ENCODE measurements at regions not wholly inside any gene's neighbourhood (a gene's known extent, or its start where the extent isn't known, plus 50 kb on each side); places are given as distances from the start of the nearest gene placed in this dataset.

DNA sequence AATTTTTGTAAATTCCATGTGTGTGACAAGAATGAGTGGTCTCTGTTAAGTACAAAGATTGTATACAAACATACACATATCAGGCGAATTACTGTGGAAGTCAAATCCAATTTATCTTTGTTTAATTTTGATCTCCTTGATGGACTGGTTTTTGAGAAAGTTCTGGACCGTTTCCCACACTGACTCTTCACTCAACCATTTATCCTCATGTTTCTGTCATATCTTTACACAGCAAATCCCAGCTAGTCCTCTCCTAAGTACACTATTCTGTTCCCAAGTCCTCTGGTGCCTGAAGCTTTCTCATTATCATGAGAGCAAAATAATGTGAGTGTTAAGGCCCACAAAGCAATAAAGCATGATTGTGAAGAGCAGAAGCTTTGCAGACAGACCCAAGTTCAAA, 189.9 kb downstream of the WNT5A start:
- ATAC-seq = no peak
- H3K27ac ChIP-seq = no peak overlapping the region
- 2% methylated on average over 2 of the region's 2 CpGs for whole genome bisulfite sequencing (ENCODE audit: missing lambda C conversion rate)
- H3K9me3 ChIP-seq = no peaks in the 10 kb centered on the region
- no peak for FAIRE-seq
- DNase-seq (ENCODE audit: low read depth in 1 of 2, low spot score in 1 of 2) = no peak
- ChIA-PET CTCF (no interaction called here), POLR2A (no interaction called here)
- no peak for TF ChIP-seq NFE2L2 (conservative IDR thresholded peaks at IDR 0.05; ENCODE audit: low read length)
- TF ChIP-seq, protein P1, sequence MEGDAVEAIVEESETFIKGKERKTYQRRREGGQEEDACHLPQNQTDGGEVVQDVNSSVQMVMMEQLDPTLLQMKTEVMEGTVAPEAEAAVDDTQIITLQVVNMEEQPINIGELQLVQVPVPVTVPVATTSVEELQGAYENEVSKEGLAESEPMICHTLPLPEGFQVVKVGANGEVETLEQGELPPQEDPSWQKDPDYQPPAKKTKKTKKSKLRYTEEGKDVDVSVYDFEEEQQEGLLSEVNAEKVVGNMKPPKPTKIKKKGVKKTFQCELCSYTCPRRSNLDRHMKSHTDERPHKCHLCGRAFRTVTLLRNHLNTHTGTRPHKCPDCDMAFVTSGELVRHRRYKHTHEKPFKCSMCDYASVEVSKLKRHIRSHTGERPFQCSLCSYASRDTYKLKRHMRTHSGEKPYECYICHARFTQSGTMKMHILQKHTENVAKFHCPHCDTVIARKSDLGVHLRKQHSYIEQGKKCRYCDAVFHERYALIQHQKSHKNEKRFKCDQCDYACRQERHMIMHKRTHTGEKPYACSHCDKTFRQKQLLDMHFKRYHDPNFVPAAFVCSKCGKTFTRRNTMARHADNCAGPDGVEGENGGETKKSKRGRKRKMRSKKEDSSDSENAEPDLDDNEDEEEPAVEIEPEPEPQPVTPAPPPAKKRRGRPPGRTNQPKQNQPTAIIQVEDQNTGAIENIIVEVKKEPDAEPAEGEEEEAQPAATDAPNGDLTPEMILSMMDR (IDR thresholded peaks at IDR 0.05) = no peak
- no peak for TF ChIP-seq GATA3 (IDR thresholded peaks at IDR 0.05; ENCODE audit: borderline replicate concordance)
- no peak for TF ChIP-seq KDM5A (IDR thresholded peaks at IDR 0.05)
- TF ChIP-seq, protein P2, sequence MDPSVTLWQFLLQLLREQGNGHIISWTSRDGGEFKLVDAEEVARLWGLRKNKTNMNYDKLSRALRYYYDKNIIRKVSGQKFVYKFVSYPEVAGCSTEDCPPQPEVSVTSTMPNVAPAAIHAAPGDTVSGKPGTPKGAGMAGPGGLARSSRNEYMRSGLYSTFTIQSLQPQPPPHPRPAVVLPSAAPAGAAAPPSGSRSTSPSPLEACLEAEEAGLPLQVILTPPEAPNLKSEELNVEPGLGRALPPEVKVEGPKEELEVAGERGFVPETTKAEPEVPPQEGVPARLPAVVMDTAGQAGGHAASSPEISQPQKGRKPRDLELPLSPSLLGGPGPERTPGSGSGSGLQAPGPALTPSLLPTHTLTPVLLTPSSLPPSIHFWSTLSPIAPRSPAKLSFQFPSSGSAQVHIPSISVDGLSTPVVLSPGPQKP (IDR thresholded peaks at IDR 0.05; ENCODE audit: low read depth, low read length) = no peak
- no peak for TF ChIP-seq NPAS2 (CRISPR knock-in tag; IDR thresholded peaks at IDR 0.05; ENCODE audit: borderline replicate concordance)
- TF ChIP-seq, protein P3, sequence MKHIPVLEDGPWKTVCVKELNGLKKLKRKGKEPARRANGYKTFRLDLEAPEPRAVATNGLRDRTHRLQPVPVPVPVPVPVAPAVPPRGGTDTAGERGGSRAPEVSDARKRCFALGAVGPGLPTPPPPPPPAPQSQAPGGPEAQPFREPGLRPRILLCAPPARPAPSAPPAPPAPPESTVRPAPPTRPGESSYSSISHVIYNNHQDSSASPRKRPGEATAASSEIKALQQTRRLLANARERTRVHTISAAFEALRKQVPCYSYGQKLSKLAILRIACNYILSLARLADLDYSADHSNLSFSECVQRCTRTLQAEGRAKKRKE (CRISPR knock-in tag; IDR thresholded peaks at IDR 0.05; ENCODE audit: low read depth) = no peak
- no peak for TF ChIP-seq BHLHE40 (IDR thresholded peaks at IDR 0.05; ENCODE audit: low read depth, low read length)
- TF ChIP-seq CHD2 (IDR thresholded peaks at IDR 0.05; ENCODE audit: low read length, partially characterized antibody) = no peak
- no peak overlapping the region for H3K4me3 ChIP-seq
- no peaks in the 10 kb centered on the region for H3K4me1 ChIP-seq
- H3K4me2 ChIP-seq = no peak overlapping the region

DNA sequence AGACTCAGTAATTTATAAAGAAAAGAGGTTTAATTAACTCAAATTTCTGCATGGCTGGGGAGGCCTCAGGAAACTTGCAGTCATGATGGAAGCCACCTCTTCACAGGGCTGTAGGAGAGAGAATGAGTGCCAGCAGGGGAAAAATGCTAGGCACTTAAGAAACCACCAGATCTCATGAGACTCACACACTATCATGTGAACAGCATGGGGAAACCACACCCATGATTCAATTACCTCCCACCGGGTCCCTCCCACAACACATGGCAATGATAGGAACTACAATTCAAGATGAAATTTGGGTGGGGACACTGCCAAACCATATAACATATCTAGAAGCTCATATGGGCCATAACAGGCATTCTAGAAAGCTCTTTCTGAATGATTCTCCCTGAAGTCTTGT, 190.3 kb downstream of the WNT5A start:
- no peak for TF ChIP-seq CEBPB (IDR thresholded peaks at IDR 0.05)
- TF ChIP-seq PHF8 (IDR thresholded peaks at IDR 0.05; ENCODE audit: borderline replicate concordance, low read depth) = no peak
- no peak for TF ChIP-seq HOXA7 (CRISPR knock-in tag; IDR thresholded peaks at IDR 0.05)
- no peak for TF ChIP-seq FOXS1 (CRISPR knock-in tag; IDR thresholded peaks at IDR 0.05)
- no peak for TF ChIP-seq RARB (CRISPR knock-in tag; IDR thresholded peaks at IDR 0.05)
- TF ChIP-seq FOSL2 (IDR thresholded peaks at IDR 0.05) = no peak
- no peak for TF ChIP-seq FOSL2 (CRISPR knock-in tag; IDR thresholded peaks at IDR 0.05)
- no peak for TF ChIP-seq JUNB (IDR thresholded peaks at IDR 0.05)
- no peak for TF ChIP-seq NPAS2 (CRISPR knock-in tag; IDR thresholded peaks at IDR 0.05; ENCODE audit: borderline replicate concordance)
- TF ChIP-seq KDM1A (IDR thresholded peaks at IDR 0.05; ENCODE audit: low read depth) = no peak
- no peak for TF ChIP-seq RFX5 (IDR thresholded peaks at IDR 0.05)
- TF ChIP-seq NFE2L2 (conservative IDR thresholded peaks at IDR 0.05; ENCODE audit: low read length) = no peak
- POLR2A ChIA-PET = no interaction called here
- ATAC-seq (no peak), FAIRE-seq (no peak), DNase-seq (ENCODE audit: low read depth in 1 of 2, low spot score in 1 of 2) (no peak)
- CTCF ChIA-PET = no interaction called here
- H3K4me2 ChIP-seq = no peak overlapping the region
- H3K4me3 ChIP-seq = no peak overlapping the region
- WGBS (ENCODE audit: missing lambda C conversion rate) = 11% methylated on average over 1 of the region's 1 CpG
- no peaks in the 10 kb centered on the region for H3K4me1 ChIP-seq
- H3K27ac ChIP-seq = no peak overlapping the region
- no peaks in the 10 kb centered on the region for H3K9me3 ChIP-seq

DNA sequence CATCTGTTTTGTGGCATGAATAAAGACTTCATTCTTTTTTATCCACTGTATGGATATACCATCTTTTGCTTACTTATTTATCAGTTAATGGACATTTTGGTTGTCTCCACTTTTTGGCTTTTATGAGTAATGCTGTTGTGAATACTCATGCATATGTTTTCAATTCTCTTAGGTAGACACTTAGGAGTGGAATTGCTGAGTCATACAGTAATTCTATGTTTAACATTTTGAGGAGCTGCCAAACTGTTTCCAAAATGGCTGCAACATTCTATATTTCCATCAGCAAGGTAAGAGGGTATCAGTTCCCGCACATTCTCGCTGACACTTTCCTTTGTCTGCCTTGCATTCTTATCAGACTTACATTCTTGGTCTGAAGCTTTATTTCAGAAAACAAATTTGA, 191.1 kb downstream of the WNT5A start:
- CTCF ChIA-PET = interaction anchor here (0.6 kb wide), 1 partner anchor 79 kb away, joined by 3 read pairs; no protein-coding TSS in a partner anchor
- WGBS (ENCODE audit: missing lambda C conversion rate) = 9% methylated on average over 2 of the region's 2 CpGs
- ATAC-seq (no peak), FAIRE-seq (no peak), DNase-seq (ENCODE audit: low read depth in 1 of 2, low spot score in 1 of 2) (no peak)
- Histone ChIP-seq H3K4me3 (no peak overlapping the region), H3K4me2 (no peak overlapping the region), H3K27ac (no peak overlapping the region), H3K9me3 (no peaks in the 10 kb centered on the region), H3K4me1 (no peaks in the 10 kb centered on the region)
- POLR2A ChIA-PET = no interaction called here
- no peak for TF ChIP-seq RCOR1 (IDR thresholded peaks at IDR 0.05; ENCODE audit: low read depth, low read length)
- 0 out of 2 replicates have a peak, but pooled peaks have one; percentile 10 for TF ChIP-seq NFE2L2 (conservative IDR thresholded peaks at IDR 0.05; ENCODE audit: low read length)
- TF ChIP-seq, protein P4, sequence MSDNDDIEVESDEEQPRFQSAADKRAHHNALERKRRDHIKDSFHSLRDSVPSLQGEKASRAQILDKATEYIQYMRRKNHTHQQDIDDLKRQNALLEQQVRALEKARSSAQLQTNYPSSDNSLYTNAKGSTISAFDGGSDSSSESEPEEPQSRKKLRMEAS (IDR thresholded peaks at IDR 0.05) = no peak
- TF ChIP-seq, protein P2 (IDR thresholded peaks at IDR 0.05; ENCODE audit: low read depth, low read length) = no peak
- no peak for TF ChIP-seq ZC3H11A (IDR thresholded peaks at IDR 0.05)
- peak; percentile 67 for TF ChIP-seq MAFK (IDR thresholded peaks at IDR 0.05; ENCODE audit: partially characterized antibody)
- TF ChIP-seq, protein P5, sequence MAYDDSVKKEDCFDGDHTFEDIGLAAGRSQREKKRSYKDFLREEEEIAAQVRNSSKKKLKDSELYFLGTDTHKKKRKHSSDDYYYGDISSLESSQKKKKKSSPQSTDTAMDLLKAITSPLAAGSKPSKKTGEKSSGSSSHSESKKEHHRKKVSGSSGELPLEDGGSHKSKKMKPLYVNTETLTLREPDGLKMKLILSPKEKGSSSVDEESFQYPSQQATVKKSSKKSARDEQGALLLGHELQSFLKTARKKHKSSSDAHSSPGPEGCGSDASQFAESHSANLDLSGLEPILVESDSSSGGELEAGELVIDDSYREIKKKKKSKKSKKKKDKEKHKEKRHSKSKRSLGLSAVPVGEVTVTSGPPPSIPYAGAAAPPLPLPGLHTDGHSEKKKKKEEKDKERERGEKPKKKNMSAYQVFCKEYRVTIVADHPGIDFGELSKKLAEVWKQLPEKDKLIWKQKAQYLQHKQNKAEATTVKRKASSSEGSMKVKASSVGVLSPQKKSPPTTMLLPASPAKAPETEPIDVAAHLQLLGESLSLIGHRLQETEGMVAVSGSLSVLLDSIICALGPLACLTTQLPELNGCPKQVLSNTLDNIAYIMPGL (CRISPR knock-in tag; IDR thresholded peaks at IDR 0.05; ENCODE audit: borderline replicate concordance) = no peak
